ENCODE measurements at regions not wholly inside any gene's neighbourhood (a gene's known extent, or its start where the extent isn't known, plus 50 kb on each side); places are given as distances from the start of the nearest gene placed in this dataset.

DNA sequence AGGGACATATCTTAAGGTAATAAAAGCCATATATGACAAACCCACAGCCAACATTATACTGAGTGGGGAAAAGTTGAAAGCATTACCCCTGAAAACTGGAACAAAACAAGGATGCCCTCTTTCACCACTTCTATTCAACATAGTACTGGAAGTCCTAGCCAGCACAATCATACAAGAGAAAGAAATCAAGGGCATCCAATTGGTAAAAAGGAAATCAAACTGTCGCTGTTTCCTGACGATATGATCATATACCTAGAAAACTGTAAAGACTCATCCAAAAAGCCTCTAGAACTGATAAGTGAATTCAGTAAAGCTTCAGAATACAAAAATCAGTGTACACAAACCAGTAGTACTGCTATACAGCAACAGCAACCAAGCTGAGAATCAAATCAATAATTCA, 53.8 kb upstream of the PSME4 start:
- ATAC-seq (replicated peaks) = no peak
- Mint-ChIP-seq H3K4me3 (no peak overlapping the region), H3K9me3 (peaks cover 0 to 8% of the 10 kb centered on the region in 2 donors), H3K4me1 (peaks cover 0 to 5% of the 10 kb centered on the region in 2 donors), H3K36me3 (peaks cover 10 to 25% of the 10 kb centered on the region in 2 donors), H3K27ac (no peak overlapping the region), H3K27me3 (no peaks in the 10 kb centered on the region)
- no peak for DNase-seq

DNA sequence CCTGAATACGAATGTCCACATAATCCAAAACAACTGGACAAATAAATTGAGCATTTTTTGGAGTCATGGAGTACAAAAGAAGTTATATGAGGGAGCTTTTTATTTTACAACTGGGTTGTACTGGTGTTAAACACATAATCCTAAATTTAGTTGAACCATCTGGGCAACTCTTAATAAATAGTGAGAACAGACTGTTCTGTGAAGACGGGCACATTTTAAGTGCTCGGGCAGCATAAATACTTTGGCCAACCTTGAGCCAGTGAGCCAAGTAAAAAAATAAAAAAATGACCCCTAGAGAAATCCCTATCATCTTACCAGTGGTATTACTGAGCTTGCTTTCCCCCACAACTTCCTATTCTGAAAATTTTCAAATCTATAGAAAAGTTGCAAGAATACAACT, 50.9 kb upstream of the PSME4 start:
- H3K27me3 Mint-ChIP-seq = no peaks in the 10 kb centered on the region
- ATAC-seq (replicated peaks) = no peak
- H3K4me3 Mint-ChIP-seq = no peak overlapping the region
- peaks cover 19 to 32% of the 10 kb centered on the region in 2 donors for H3K36me3 Mint-ChIP-seq
- peaks cover 0 to 8% of the 10 kb centered on the region in 2 donors for H3K9me3 Mint-ChIP-seq
- H3K4me1 Mint-ChIP-seq = peaks cover 0 to 3% of the 10 kb centered on the region in 2 donors
- no peak for DNase-seq
- H3K27ac Mint-ChIP-seq = no peak overlapping the region

DNA sequence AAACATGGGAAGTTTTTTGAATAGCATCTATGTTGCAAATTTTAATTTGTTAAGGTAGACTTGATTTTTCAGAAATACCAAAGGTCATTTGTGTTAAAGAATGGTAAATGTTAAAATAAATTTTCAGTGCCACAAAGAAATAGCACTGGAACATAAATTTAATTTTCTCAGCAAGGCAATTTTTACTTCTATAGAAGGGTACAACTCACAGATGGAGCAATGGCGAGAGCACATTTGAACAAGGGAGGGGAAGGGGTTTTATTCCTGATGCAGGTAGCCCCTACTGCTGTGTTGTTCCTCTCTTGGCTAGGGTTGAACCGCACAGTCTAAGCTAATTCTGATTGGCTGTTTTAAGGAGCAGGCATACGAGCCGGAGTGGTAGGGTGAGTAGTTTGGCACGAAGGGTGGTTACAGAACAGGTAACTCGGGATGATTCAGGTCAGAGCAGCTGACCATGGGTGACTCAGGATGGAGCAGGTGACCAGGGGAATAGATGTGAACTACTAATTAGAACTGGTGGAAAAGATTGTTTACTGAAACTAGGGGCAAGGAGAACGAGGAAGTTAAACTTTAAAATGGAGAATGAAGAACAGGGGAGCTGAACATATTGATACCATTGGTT, 50.1 kb upstream of the PSME4 start:
- Mint-ChIP-seq H3K27me3 (no peaks in the 10 kb centered on the region), H3K27ac (no peak overlapping the region)

More for the DNA sequence above, 50.1 kb upstream of the PSME4 start:
- H3K9me3 Mint-ChIP-seq = peaks cover 0 to 8% of the 10 kb centered on the region in 2 donors
- peaks cover 19 to 35% of the 10 kb centered on the region in 2 donors for H3K36me3 Mint-ChIP-seq
- no peak overlapping the region for H3K4me3 Mint-ChIP-seq
- ATAC-seq (replicated peaks) = no peak
- H3K4me1 Mint-ChIP-seq = peaks cover 3 to 5% of the 10 kb centered on the region in 2 donors
- no peak for DNase-seq
